ENCODE measurements at regions not wholly inside any gene's neighbourhood (a gene's known extent, or its start where the extent isn't known, plus 50 kb on each side); places are given as distances from the start of the nearest gene placed in this dataset.
"Not testable (repeated sequence)": the region's sequence is repeated elsewhere in the genome, so short reads cannot be mapped to it uniquely, and the experiment has no call there.

DNA sequence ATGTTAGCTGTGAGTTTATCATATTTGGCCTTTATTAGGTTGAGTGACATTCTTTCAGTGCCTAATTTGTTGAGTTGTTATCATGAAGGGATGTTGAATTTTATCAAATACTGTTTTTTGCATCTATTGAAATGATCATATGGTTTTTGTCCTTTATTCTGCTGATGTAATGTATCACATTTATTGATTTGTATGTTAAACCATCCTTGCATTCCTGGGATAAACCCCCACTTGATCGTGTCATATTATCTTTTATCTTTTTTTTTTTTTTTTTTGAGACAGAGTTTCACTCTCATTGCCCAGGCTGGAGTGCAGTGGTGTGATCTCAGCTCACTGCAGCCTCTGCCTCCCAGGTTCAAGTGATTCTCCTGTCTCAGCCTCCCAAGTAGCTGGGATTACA lies 51.9 kb upstream of the MFGE8 start:
- H3K4me3 ChIP-seq (ENCODE audit: low read depth, low read length); DNase-seq (ENCODE audit: low read depth): not testable (repeated sequence)

DNA sequence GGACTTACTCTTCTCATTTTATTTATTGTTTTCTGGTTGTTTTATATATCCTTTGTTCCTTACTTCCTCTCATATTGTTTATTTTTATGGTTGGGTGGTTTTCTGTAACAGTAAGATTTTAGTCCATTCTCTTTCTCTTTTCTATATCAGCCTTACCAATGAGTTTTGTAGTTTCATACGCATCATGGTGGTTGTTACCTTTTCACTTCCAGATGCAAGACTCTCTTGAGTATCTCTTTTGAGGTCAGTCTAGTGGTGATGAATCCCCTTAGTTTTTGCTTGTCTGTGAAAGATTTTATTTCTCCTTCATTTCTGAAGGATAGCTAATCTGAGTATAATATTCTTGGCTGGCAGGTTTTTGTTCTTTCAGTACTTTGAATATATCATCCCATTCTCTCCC lies 57.1 kb upstream of the MFGE8 start:
- H3K4me3 ChIP-seq (ENCODE audit: low read depth, low read length) = no peak overlapping the region
- no peak for DNase-seq (ENCODE audit: low read depth)

DNA sequence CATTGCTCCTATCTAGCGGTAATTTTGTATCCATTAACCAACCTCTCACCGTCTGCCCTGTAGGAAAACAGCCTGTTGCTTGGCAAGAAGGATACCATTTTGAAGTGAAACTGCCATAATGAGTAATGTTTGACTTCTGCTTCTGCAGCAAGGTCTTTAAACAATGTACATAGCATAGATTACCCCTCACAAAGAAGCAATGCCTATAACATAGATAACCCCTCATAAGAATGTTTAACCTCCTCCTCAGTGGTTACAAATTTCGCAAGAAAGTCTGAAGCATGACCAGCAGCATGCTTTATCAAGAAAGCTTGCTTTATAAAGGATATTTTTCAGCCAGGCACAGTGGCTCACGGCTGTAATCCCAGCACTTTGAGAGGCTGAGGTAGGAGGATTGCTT lies 61.2 kb upstream of the MFGE8 start:
- DNase-seq (ENCODE audit: low read depth) = no peak

DNA sequence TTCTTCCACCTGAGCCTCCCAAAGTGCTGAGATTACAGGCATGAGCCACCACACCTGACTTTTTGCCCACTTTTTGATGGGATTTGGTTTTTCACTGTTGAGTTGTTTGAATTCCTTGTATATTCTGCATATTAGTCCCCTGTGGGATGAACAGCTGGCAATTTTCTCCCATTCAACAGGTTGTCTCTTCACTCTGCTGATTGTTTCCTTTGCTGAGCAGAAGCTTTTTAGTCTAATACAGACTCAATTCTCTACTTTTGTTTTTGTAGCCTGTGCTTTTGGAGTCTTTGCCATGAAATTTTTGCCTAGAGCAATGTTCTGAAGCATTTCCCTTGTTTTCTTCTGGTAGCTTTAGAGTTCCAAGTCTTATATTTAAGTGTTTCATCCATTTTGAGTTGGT lies 62.7 kb upstream of the MFGE8 start:
- no peak for DNase-seq (ENCODE audit: low read depth)
- H3K4me3 ChIP-seq (ENCODE audit: low read depth, low read length) = no peak overlapping the region

More for the DNA sequence above, 61.2 kb upstream of the MFGE8 start:
- no peak overlapping the region for H3K4me3 ChIP-seq (ENCODE audit: low read depth, low read length)

DNA sequence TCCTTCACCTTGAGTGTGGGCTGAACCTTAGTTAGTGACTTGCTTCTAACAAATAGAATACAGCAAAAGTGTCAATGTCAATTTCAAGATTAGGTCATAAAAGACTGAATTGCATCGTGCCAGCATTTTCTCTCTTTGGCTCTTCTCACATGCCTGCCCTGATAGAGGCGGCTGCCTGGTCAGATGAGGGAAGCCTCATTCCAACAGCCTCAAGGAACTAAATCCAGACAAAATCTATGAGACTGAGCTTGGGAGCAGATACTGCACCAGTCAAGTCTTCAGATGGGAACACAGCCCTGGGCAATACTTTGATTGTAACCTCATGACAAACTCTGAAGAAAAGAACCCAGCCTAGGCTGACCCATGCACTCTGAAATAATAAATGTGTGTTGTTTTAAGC lies 63.5 kb upstream of the MFGE8 start:
- H3K4me3 ChIP-seq (ENCODE audit: low read depth, low read length) = no peak overlapping the region
- no peak for DNase-seq (ENCODE audit: low read depth)

DNA sequence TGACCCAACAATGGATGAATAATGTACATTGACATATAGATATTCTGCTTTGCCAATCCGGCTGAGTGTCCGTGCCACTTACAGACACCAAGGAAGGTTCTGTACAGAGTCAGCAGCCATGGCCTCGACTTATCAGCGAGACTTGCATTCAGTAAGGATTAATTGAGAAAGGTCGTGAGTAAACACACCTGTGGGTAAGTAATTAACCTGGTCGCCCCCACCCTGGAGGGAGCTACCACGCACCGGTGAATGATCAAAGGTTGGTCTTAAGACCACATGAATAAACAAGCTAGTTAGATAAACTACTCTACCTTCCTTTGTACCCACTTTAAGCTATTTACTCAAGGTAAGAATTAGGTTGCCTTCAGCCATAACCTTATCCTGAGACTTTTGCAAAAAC lies 66.5 kb upstream of the MFGE8 start:
- no peak for DNase-seq (ENCODE audit: low read depth)
- H3K4me3 ChIP-seq (ENCODE audit: low read depth, low read length) = no peak overlapping the region

DNA sequence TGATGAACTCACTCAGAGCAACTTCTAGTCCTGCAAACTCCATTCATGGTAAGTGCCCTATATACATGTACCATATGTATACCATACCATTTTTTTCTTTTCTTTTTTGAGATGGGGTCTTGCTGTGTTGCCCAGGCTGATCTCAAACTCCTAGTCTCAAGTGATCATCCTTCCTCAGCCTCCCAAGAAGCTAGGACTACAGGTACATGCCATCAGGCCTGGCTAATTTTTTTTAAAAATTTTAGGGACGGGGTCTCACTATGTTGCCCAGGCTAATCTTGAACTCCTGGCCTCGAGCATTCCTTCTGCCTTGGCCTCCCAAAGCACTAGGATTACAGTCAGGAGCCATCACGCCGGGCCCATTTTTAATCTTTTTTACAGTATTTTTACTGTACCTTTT lies 67.3 kb upstream of the MFGE8 start:
- DNase-seq (ENCODE audit: low read depth) = no peak
- H3K4me3 ChIP-seq (ENCODE audit: low read depth, low read length) = no peak overlapping the region

DNA sequence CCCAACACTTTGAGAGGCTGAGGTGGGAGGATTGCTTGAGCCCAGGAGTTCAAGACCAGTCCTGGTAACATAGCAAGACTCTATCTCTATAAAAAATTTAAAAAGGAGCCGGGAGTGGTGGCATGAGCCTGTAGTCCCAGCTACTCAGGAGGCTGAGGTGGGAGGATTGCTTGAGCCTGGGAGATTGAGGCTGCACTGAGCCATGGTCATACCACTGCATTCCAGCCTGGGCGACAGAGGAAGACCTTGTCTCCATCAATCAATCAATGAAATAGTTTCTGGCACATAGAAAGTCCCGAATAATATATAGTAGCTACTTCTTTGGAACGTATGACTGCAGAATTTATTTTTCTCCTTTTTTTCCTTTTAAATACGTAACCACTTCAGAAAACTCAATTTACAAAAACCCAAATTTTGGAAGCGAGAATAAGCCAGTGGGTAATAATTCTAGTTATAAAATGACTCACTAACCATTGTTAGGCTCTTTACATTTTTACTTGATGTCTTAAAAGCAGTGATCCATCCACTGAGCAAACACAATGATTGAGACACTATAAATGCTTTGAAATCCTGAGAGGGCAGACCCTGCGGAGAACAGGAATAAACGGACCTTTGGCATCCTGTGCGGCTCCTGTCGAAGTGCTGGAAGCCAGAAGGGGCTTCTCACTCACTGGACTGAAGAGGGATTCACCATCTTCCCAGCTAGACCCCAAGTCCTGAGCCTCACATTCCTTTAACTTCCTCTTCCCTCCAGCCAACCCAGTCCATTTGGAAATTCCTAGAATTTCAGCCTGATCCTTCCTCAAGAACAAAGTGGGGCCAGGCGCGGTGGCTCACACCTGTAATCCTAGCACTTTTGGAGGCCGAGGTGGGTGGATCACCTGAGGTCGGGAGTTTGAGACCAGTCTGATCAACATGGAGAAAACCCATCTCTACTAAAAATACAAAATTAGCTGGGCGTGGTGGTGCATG lies 68.4 kb upstream of the MFGE8 start:
- DNase-seq (ENCODE audit: low read depth) = peak; percentile 14
- no peak overlapping the region for H3K4me3 ChIP-seq (ENCODE audit: low read depth, low read length)

DNA sequence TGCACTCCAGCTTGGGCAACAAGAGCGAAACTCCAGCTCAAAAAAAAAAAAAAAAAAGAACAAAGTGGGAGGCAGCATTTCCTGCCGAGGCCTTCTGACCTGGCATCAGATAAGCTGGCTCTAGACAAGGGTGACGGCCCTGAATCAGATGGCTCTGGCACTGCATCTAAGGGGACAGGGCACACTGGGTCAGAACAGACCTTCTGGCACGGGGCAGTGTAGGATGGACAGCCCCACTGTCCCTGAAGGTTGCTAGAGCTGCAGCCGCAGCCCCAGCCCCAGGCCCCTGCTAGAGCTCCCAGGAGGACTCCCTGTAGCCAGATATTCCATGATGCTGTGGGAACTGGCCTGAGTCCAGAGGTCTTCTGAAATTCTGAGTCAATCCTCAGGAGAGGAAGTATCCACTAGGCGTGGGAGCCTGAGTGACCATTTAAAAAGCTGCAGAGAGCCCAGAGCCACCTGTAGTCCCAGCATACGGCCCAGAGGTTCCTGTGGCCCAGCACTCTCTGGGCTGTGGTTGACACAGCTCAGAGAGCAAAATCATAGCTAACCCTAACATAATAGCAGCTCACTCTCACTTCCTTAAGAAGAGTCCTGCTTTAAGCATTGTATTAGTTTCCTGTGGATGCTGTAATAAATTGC lies 69.2 kb upstream of the MFGE8 start:
- peak; percentile 87 for DNase-seq (ENCODE audit: low read depth)
- H3K4me3 ChIP-seq (ENCODE audit: low read depth, low read length) = no peak overlapping the region

DNA sequence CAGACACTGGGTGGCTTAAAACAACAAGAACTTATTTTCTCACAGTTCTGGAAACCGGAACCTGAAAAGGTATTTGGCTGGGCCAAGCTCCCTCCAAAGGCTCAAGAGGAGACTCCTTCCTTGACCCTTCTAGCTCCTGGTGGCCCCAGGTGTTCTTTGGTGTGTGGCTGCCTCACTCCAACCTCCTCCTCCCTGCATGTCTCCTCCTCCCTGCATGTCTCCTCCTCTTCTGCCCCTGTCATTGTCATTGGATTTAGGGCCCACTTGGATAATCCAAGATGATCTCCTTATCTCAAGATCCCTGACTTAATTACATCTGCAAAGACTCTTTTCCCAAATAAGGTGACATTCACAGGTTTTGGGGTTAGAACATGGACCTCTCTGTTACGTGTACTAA lies 69.8 kb upstream of the MFGE8 start:
- no peak for DNase-seq (ENCODE audit: low read depth)
- no peak overlapping the region for H3K4me3 ChIP-seq (ENCODE audit: low read depth, low read length)

DNA sequence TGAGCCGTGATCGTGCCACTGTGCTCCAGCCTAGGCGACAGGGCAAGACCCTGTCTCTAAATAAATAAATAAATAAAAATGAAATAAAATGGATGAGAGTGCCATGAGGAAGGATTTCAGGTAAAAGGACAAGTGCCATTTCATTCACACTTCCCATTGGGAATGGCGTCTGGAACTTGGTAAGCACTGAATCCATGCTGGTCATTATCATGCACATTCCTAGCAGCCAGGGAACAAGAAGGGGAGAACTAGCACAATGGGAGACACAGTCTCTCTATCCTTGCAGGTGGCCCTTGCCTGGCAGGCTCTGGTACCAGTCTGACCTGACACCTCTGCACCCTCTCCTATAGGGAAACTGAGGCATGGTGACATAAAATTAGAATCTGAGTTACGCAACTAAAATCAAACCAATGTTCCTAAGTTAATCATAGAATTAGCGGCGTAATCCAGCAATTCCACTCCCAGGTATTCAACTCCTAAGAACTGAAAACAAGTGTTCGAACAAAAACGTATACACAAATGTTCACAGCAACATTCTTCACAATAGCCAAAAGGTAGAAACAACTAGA lies 70.8 kb upstream of the MFGE8 start:
- DNase-seq (ENCODE audit: low read depth) = no peak
- no peak overlapping the region for H3K4me3 ChIP-seq (ENCODE audit: low read depth, low read length)

DNA sequence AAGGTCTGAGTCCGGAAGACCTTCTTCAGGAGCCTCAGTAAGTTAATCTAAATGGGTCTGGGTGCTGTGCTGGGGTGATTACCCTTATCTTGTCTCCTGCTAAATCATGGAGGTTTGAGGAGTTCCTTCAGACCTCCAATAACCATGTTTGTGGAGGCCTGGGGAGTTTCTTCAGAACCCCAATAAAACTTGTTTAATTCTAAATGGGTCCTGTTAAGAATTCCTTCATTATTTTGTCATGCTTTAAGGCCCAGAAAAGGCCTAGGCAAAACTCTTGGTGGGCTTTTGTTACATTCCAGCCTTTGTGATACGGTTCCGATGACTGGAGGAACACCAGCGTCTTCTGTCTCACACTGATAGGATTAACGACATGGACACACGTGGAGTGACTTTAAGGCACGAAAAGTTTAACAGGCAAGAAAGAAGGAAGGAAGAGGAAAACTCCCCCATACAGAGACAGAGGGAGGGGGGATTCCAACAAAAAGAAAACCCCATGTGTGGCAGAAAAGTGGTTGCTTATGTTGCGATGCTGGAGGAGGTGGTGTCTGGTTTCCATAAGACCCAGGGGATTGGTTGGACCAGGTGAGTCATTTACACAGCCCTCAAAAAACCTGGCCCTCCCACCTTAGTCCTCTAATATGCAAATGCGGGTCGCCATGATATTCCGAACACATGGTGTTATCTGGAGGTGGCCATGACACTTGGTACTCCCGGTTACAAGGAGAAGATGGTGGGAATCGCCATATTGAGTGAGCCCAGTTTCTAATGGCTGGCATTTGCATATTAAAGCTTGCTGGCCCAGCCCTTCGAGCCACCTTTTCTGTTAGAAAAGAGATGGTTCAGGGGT lies 72.6 kb upstream of the MFGE8 start:
- no peak overlapping the region for H3K4me3 ChIP-seq (ENCODE audit: low read depth, low read length)
- DNase-seq (ENCODE audit: low read depth) = no peak

DNA sequence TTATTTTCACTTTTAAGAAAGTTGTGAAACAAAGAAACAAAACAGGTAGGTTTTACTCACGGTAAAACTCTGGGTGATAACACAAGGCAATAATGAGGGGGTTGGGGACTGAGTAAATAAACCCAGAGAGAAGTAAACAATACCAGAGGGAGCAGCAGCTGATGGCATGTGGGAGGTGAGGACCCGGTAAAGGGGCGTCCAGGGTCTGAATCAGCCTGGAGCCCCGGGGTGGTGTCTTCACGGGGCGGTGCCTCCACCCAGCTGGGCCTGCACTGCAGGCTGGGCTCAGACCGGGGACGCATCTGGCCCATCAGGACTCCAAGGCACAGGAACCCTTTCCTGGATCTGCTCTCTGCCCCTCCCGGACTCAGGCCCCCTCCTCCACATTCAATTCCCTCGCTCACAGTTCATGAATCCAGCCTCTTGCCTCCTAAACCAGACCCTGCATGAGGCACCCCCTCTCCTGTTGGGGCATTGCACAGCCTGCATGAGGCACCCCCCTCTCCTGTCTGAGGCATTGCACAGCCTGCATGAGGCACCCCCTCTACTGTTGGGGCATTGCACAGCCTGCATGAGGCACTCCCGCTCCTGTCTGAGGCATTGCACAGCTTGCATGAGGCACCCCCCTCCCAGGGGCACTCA lies 73.9 kb upstream of the MFGE8 start:
- DNase-seq (ENCODE audit: low read depth) = no peak
- no peak overlapping the region for H3K4me3 ChIP-seq (ENCODE audit: low read depth, low read length)

DNA sequence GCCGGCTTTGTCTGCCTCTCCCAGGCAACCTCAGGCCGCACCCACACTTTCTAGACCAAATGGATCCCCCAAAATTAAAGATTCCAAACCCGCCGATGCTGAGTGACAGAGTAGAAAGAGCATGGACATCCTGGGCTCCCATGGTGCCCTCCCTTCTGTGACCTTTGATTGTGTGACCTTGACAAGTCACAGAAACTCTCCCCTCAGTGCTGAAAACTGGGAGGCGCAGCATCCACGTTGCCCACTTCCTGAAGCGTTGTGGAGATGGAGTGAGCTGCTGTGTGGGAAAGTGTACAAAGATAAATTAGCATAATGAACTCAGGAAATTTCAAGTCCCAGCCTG lies 74.4 kb upstream of the MFGE8 start:
- H3K4me3 ChIP-seq (ENCODE audit: low read depth, low read length) = no peak overlapping the region
- no peak for DNase-seq (ENCODE audit: low read depth)

DNA sequence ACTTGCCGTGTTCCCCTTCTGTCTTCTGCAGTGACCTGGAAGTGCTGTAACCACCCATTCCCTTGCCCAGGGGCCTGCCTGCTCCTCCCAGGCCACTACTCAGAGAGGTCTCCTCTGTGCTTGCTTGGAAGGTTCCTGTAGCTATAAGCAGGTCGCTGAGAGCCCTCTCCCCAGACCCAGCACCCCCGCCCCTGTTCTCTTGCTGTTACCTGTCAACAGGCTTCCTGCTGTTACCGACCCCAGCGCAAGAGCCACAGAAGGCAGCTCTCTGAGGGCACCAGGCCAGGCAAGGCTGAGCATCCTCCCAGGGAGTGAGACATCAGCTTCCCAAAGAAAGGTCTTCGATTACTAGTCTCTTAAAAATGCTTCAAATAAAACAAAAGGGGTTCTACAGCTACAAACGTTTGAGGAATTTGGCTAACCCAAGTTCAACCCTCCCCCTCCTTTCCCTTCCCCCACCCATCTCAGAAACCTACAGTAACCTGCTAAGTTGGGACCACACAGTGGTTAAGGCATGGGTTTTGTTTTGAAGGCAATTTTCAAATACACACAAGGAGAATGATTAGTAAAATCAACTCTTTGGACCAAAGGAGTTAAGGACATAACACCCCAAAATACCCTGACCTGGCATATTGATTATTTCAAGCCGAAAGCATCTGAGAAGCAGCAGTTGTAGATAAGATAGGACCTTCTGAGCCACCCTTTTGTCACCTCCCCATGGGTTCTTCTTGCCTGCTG lies 74.9 kb upstream of the MFGE8 start:
- no peak overlapping the region for H3K4me3 ChIP-seq (ENCODE audit: low read depth, low read length)
- no peak for DNase-seq (ENCODE audit: low read depth)

DNA sequence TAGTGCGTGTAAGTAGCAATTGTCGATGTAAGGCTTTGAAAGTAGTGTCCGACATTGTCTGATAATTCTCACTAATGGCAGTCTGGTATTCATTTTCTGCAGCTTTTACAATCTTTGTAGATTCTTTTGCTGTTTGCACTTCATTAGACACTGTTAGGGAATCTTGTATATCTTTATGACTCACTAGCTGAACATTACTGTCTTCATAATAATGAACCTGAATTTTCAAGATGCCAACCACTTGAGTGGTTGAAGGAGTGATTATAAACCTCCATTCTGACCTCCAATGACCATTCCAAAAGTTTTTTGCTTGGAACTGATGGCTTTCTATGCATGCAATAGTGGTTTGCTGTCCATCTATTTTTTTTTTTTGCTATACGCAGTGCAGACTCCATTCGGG lies 76.4 kb upstream of the MFGE8 start:
- no peak overlapping the region for H3K4me3 ChIP-seq (ENCODE audit: low read depth, low read length)
- DNase-seq (ENCODE audit: low read depth) = peak; percentile 19

DNA sequence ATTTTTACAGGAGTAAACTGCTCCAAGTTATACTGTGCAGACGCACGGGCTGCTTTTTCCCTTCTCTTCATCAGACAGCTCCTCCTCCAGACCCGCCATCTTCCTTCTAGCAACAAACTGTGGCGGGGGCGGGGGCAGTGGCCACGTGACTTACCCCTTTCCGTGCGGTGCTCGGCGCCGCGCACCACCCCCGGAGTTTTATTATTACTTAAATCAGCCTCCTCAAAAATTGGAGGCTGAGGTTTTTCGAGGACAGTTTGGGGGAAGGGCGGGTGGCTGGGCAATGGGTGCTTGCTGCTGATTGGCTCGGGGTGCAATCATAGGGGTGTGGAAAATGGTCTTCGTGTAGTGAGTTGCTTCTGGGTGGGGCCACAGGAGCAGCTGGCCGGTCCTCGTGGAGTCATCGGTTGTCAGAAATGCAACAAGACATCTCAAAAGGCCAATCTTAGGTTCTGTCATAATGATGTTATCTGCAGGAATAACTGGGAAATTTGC lies 77.1 kb upstream of the MFGE8 start:
- DNase-seq (ENCODE audit: low read depth) = no peak
- no peak overlapping the region for H3K4me3 ChIP-seq (ENCODE audit: low read depth, low read length)

DNA sequence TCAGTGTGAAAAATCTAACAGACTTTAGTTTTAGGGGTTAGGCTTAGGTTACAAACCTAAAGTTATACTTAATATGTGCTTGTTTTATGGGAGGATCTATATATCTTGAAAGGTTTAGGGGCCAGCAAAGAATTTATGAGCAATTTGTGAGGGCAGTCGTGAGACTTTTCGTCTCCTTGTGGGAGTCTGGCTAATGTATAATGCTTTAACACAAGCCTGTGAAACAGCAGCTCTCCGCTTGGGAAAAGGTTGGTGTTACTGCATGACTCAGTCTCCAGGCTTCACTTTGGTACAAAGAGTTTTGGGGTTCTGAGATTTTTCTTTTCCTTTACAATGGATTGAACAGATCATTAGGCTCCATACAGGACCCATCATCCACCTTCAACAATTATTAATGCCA lies 79.0 kb upstream of the MFGE8 start:
- no peak for DNase-seq (ENCODE audit: low read depth)

More for the DNA sequence above, 79.0 kb upstream of the MFGE8 start:
- no peak overlapping the region for H3K4me3 ChIP-seq (ENCODE audit: low read depth, low read length)
